A204.1 (cell line): ENCODE measurements at regions not wholly inside any gene's neighbourhood (a gene's known extent, or its start where the extent isn't known, plus 50 kb on each side); places are given as distances from the start of the nearest gene placed in this dataset.

Source experiments
- FAIRE-seq: peaks from 2 replicates; lab custom pipeline; 2012; peaks lifted over from hg19 to GRCh38; lab: Jason Lieb, UNC

DNA sequence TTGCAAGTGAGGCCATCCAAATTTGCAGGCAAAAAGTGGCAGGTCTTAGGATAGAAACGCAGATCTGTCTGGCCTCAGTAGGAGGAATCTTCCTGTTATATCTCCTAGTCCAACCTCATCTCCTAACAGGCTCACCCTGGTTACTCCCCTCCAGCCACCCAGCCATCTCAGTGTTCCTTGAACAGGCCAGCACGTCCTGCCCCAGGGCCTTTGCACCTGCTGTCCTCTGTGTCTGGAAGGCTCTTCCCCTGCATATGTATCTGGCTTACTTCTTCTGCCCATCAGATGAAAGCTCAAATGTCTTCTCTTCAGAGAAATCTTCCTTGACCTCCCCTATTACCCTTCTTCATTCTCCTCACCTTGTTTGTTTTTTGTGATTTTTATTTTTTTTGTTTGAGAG is 107.3 kb upstream of the ALDH1B1 start:
- FAIRE-seq, result no peak

DNA sequence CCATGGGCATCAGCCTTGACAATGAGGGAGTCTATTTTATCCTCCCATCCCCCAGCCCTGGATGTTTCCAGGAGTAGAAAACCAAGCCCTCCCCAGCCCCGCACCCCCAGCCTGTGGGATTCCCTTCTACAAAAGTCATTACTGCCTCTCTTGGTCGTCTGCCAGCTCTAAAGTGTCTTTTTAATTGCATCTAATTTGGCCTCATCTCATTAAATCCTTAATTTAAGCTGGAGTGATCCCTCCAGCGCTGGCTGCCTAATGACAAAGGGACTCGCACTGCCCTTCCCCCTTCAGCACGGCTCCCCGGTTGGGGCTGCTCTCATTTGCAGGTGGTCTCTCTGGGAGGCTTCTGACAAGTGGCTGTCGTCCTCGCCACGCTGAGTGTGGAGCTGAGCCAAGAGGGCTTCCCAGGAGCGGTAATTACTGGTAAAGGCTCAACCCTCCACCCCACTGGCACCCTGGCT is 107.9 kb upstream of the ALDH1B1 start:
- FAIRE-seq, result no peak

GRCh38 chr9:38284039-38284575 is 108.4 kb upstream of the ALDH1B1 start:
- FAIRE-seq, result no peak

GRCh38 chr9:38282756-38283155 is 109.7 kb upstream of the ALDH1B1 start:
- FAIRE-seq, result no peak

GRCh38 chr9:38281917-38282316 is 110.6 kb upstream of the ALDH1B1 start:
- FAIRE-seq, result no peak

DNA sequence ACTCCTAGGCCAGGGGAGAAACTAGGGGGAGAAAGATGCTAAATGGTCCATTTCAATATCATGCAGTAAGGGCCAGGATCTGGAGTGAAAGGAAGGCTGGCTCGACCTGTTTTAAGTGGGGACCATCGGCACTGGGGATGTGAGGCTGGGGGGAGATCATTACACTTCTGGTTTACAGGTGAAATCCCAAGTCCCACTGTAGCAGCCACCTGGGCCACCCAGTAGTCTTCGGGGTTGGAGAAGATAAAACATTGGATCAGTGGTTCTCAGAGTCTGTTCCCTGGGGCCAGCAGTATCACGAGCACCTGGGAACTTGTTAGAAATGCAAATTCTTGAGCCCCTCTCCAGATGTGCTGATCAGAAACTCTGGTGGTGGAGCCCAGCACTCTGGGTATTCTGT is 111.3 kb upstream of the ALDH1B1 start:
- FAIRE-seq, result no peak

GRCh38 chr9:38280251-38280800 is 112.2 kb upstream of the ALDH1B1 start:
- FAIRE-seq, result no peak

DNA sequence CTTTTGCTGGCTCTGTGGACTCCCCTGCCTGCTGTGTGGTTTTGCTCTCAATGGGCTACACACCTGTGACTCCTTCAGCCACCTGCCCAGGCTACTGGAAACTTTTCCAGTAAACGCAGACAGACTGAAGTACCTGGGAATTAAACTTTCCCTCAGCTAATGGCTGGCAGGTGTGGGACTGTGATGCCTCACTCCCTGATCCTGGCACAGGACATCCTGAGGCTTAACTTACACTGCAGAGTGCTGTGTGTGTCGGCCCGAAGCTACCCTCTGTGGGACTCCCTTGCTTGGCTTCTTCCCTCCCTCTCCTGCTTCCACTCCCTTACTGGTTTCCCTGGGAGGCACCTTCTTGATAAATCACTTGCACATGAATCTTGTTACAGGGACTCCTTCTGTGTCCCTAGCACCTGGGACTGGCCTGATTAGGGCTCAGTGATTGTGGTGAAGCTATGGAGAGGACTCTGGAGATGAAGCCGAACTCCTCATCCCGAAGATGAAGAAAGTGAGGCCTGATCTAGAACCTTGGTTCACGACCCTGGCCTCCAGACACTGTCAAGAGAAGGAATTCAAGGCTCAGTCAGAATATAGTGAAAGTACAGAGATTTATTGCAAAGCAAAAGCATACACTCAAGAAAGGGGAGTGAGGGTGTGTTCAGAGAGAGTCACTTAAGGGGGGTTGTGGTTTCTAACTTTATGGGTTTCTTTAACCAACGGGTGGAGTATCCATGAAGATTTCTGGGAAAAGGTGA is 113.4 kb upstream of the ALDH1B1 start:
- no peak for FAIRE-seq

GRCh38 chr9:38278457-38278856 is 114.0 kb upstream of the ALDH1B1 start:
- FAIRE-seq, result no peak

DNA sequence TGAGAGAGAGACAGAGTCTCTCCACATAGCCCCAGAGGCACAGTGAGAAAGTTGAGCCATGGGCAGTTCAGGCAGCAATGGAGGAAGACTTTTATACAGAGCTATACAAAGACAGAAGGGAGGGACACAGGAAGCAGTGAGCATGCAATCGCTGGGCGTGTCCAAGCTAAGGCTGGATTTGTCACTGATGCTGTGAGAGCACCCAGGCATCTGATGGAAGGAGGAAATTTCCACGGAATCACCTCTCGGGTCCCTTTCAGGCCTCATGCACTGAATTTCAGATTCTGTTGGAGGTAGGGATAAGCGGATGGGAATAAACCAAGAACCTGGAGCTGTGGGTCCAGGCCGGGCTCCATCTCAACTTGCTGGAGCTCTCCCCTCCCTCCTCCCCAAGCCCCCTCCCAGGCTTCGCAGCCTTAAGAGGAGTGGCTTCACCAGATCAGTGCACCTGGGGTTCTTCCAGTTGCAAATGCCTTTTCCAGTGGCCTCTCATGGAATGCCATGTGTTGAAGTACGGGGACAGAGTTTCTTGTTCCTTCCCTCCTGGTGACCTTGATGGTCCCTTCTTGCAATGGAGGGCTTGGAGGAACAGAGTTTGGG is 114.8 kb upstream of the ALDH1B1 start:
- no peak for FAIRE-seq

DNA sequence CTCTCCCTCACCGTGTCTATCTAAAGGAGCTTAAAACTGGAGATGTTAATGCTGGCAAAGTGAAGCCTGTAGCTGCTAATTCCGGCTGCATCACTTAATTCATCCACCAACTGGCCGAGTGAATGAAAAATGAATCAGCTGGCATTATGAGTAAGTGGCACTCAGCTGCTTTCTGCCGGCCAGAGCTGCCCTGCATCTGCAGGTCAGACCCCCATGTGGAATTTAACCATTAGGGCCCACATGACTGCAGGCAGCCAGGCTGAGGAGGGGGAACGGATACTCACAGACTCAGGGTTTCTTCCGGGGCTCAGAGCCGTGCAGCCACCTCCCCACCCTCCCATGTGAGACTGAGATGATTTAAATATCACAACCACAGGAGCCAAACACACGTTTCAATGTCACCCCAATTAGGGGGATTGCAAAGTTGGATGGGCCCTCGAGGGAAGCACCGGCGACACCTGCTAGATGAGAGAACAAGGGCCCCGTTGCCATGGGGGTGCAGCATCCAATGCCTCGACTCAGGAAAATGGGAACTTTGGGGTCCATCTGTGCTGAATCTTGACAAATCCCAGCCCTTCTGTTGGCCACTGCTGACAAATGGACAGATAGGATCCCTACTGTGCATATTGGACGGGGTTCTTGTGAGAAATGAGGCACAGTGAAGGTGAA is 115.6 kb upstream of the ALDH1B1 start:
- FAIRE-seq, result no peak

DNA sequence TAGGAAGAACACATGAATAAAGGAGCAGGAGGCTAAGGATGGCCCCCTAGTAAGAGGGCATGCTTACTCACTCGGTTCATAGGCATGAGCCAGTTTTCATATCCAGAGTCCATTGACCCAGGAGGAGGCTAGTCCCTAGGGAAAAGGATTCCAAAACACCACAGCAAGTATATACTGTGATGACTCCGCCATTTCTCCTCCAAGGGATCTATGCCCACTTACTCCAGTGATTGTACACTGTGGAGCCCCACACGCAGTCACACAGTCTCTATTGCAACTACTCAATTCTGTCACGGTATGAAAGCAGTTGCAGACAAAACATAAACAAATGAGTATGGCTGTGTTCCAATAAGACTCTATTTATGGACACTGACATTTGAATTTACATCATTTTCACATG is 117.7 kb upstream of the ALDH1B1 start:
- no peak for FAIRE-seq

GRCh38 chr9:38272710-38273109 is 119.8 kb upstream of the ALDH1B1 start:
- no peak for FAIRE-seq

DNA sequence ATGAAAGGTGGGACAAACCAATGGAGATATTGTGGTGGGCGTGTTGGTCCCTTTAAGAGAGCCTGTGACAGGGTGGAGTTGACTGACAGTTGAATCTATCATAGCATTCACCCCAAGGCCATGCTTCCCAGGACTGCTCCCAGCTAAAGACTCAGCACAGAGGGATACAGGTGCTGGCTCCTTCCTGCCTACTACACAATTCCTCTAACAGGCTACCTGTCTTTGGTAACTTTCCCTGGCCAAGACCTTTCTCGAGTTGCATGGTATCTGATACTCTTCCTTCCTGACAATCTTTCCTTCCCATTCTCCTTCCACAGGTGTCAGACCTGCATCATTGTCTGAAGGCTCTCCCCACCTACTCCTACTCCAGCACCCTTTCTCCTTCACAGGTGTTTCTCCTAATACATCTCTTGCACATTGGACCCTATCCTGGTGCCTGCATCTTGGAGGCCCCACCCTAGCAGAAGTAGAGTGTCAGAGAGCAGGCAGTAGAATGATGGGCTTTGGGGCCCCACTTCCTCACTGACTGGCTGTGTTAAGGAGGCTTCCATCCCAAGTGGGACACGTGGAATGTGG is 120.7 kb upstream of the ALDH1B1 start:
- FAIRE-seq, result no peak

DNA sequence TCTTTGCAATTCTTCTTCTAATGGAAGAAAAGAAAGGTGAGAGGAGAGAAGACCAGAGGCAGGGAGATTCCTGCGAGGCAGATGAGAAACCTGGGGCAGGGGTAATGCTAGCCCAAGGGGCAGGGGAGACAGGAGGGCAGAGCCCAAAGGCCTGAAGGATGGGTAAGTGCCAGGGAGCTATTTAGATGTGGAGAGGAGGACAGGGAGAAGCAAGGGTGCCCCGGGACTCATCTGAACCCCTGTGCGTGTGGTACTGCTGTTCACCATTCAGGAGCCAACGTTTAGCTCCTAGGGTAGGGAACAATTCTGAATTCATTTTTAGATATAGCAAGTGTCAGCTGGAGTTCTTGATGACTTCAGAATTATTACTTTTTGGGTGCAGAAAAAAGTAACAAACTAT is 122.7 kb upstream of the ALDH1B1 start:
- no peak for FAIRE-seq

GRCh38 chr9:38263532-38263931 is 129.0 kb upstream of the ALDH1B1 start:
- no peak for FAIRE-seq

GRCh38 chr9:38259519-38260218 is 132.8 kb upstream of the ALDH1B1 start:
- no peak for FAIRE-seq

- FAIRE-seq, result no peak
Observed at GRCh38 chr9:38259056-38259455, 133.4 kb upstream of the ALDH1B1 start.

DNA sequence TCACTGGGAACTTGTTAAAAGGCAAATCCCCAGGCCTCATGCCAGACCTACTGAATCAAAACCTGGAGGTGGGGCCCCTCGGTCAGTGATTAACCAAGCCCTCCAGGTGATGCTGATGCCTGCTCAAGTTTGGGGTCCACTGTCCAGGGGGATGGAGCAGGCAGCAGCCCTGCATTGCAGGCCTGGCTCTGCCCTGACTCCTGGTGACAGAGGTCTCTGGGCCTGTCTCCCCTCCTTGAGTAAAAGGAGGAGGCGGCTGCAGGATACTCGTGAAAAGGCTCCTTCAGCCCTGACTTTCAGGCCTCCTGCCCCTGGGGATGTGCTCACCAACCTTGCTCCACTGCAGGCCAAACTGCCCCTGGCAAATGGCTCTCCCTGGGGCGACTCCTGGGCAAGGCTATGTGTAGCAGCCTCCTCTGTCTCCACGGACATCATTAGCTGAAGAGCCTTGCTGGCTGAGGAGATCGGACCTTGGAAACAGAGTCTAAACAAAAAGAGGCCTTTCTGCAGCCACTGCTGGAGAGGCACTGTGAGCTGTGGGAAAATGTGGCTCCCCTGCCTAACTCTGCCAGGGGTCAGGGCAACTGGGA is 134.8 kb upstream of the ALDH1B1 start:
- FAIRE-seq, result no peak

DNA sequence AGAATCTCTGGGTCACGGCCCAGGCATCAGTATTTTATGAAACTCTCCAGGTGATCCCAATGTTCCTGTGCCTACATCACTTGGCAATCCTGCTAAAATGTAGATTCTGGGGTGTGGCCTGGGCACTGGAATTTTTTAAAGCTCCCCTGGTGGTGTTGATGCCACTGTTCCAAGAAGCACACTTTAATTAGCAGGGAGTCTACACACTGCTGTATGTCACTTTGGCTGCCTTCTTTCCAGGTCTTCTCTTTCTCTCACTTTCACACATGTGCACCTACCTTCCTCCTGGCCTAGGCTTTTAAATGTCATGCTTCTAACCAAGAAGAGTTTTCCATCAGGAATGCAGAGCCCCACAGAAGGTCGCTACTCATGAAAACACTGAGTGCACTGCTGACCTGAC is 136.0 kb upstream of the ALDH1B1 start:
- FAIRE-seq, result no peak

GRCh38 chr9:38255599-38255998 is 136.9 kb upstream of the ALDH1B1 start:
- FAIRE-seq, result no peak

- FAIRE-seq, result no peak
Observed at GRCh38 chr9:38254756-38255155, 137.7 kb upstream of the ALDH1B1 start.
